T-cell (primary cell): ENCODE measurements at regions not wholly inside any gene's neighbourhood (a gene's known extent, or its start where the extent isn't known, plus 50 kb on each side); places are given as distances from the start of the nearest gene placed in this dataset.

Experiments used
- ATAC-seq, 4 experiments: fragments of 200-7000 bp in 3 of 4; fragments of 150-1000 bp in 1 of 4; cut with Tn5 transposase; replicated peaks in 1 of 4; 1 replicate in 3 of 4; 2 replicates in 1 of 4; pipeline ENCODE4 v1.10.0; 2021; ENCODE audit warnings: moderate library complexity in 3 of 4, mild to moderate bottlenecking in 2 of 4, moderate number of reproducible peaks in 1 of 4
- CTCF ChIA-PET, 2 donors: fragments of 300-600 bp; sonication (Branson Sonifier 250); formaldehyde crosslinking; loops; one replicate each; lab custom pipeline; 2022; ENCODE audit warnings: antibody characterized with exemption in 2 of 2; lab: Charles Lee
- POLR2A ChIA-PET, 2 donors: fragments of 300-600 bp; sonication (Branson Sonifier 250); formaldehyde crosslinking; loops; one replicate each; lab custom pipeline; 2022; ENCODE audit warnings: antibody characterized with exemption in 2 of 2; lab: Charles Lee
- DNase-seq, 35 experiments: peaks; one replicate each; pipeline versions ENCODE4 v3.0.0 to v3.0.0-alpha.2; 2013 to 2023
- H3K27ac ChIP-seq: one replicate; pipeline ENCODE4 v1.5.1; 2013; ENCODE audit warnings: low read length
- H3K27me3 ChIP-seq, 2 experiments: replicated peaks in 1 of 2; 1 replicate in 1 of 2; 2 replicates in 1 of 2; pipeline versions ENCODE4 v1.6.1 to v1.7.0; 2013; ENCODE audit warnings: low read length in 1 of 2, mixed read lengths in 1 of 2; ENCODE audit not compliant: control insufficient read depth in 2 of 2, insufficient read depth in 2 of 2; ENCODE audit errors: extremely low read depth in 1 of 2
- H3K36me3 ChIP-seq, 2 donors: 1 replicate in 1 of 2; 2 replicates in 1 of 2; pipeline versions ENCODE4 v1.6.1 to v1.7.0; 2013; ENCODE audit warnings: low read length in 1 of 2; ENCODE audit not compliant: control insufficient read depth in 2 of 2, insufficient read depth in 1 of 2; ENCODE audit errors: extremely low read depth in 1 of 2
- H3K4me1 ChIP-seq, 2 experiments: 1 replicate in 1 of 2; 2 replicates in 1 of 2; pipeline versions ENCODE4 v1.6.1 to v1.7.0; 2013; ENCODE audit warnings: low read length in 2 of 2, mixed read lengths in 1 of 2; ENCODE audit not compliant: insufficient read depth in 2 of 2, control insufficient read depth in 1 of 2; ENCODE audit errors: extremely low read depth in 1 of 2
- H3K4me3 ChIP-seq, 2 donors: 1 replicate in 1 of 2; 2 replicates in 1 of 2; pipeline versions ENCODE4 v1.5.1 to v1.7.0; 2013; ENCODE audit warnings: mild to moderate bottlenecking in 2 of 2, low read length in 1 of 2, moderate library complexity in 1 of 2; ENCODE audit not compliant: control insufficient read depth in 1 of 2; ENCODE audit errors: extremely low read depth in 1 of 2
- H3K9me3 ChIP-seq: 2 replicates; pipeline ENCODE4 v1.7.0; 2013
- H3K27ac Mint-ChIP-seq, 2 donors: one replicate each; pipeline ENCODE4 v1.8.0; 2020 to 2021; ENCODE audit warnings: mild to moderate bottlenecking in 2 of 2, mixed read lengths in 2 of 2
- H3K27me3 Mint-ChIP-seq, 2 donors: one replicate each; pipeline ENCODE4 v1.8.0; 2021 to 2022; ENCODE audit warnings: mixed read lengths in 2 of 2
- H3K36me3 Mint-ChIP-seq: one replicate; pipeline ENCODE4 v1.8.0; 2021; ENCODE audit warnings: mixed read lengths
- H3K4me1 Mint-ChIP-seq, 3 donors: one replicate each; pipeline ENCODE4 v1.8.0; 2020 to 2022; ENCODE audit warnings: mixed read lengths in 3 of 3, mild to moderate bottlenecking in 1 of 3
- H3K4me3 Mint-ChIP-seq, 3 donors: one replicate each; pipeline ENCODE4 v1.8.0; 2020 to 2022; ENCODE audit warnings: mild to moderate bottlenecking in 3 of 3, mixed read lengths in 3 of 3, moderate library complexity in 3 of 3
- H3K9me3 Mint-ChIP-seq, 3 donors: one replicate each; pipeline ENCODE4 v1.8.0; 2020 to 2022; ENCODE audit warnings: mixed read lengths in 3 of 3
- WGBS: methylation state at CpG from one replicate; pipeline ENCODE4 v1.1.5; 2013; ENCODE audit warnings: missing lambda C conversion rate; ENCODE audit not compliant: insufficient coverage; 5-methylcytosine and 5-hydroxymethylcytosine counted together

- no peak for ATAC-seq
- WGBS, result 90% methylated on average over 2 of the region's 2 CpGs
These were observed 105.3 kb upstream of the PEX5L start for GRCh38 chr3:180142041-180142440.

GRCh38 chr3:180142472-180142871 lies 105.7 kb upstream of the PEX5L start:
- no peak overlapping the region for H3K27ac ChIP-seq
- 92% methylated on average over 2 of the region's 4 CpGs for WGBS
- peaks cover 0 to 9% of the 10 kb centered on the region in 2 donors for H3K27me3 Mint-ChIP-seq
- no peaks in the 10 kb centered on the region for H3K4me1 ChIP-seq
- no peaks in the 10 kb centered on the region for H3K27me3 ChIP-seq
- no peak overlapping the region for H3K27ac Mint-ChIP-seq
- H3K36me3 ChIP-seq, result no peaks in the 10 kb centered on the region
- ATAC-seq (no peak), DNase-seq (no peak)
- peaks cover 8 to 13% (median 12%) of the 10 kb centered on the region in 3 donors for H3K9me3 Mint-ChIP-seq
- H3K4me1 Mint-ChIP-seq, result no peaks in the 10 kb centered on the region
- ChIA-PET CTCF (no interaction called here), POLR2A (no interaction called here)
- no peaks in the 10 kb centered on the region for H3K36me3 Mint-ChIP-seq
- no peak overlapping the region for H3K4me3 Mint-ChIP-seq
- no peak overlapping the region for H3K4me3 ChIP-seq
- H3K9me3 ChIP-seq, result no peaks in the 10 kb centered on the region

More at GRCh38 chr3:180142041-180142440, 105.3 kb upstream of the PEX5L start:
- H3K27me3 ChIP-seq, result no peaks in the 10 kb centered on the region
- Mint-ChIP-seq H3K27ac (no peak overlapping the region), H3K9me3 (peaks cover 8 to 13% (median 12%) of the 10 kb centered on the region in 3 donors), H3K36me3 (no peaks in the 10 kb centered on the region), H3K27me3 (peaks cover 0 to 9% of the 10 kb centered on the region in 2 donors), H3K4me3 (no peak overlapping the region), H3K4me1 (no peaks in the 10 kb centered on the region)
- H3K4me1 ChIP-seq, result no peaks in the 10 kb centered on the region
- no peaks in the 10 kb centered on the region for H3K9me3 ChIP-seq
- DNase-seq, result no peak
- H3K4me3 ChIP-seq, result no peak overlapping the region
- ChIA-PET POLR2A (no interaction called here), CTCF (no interaction called here)
- no peaks in the 10 kb centered on the region for H3K36me3 ChIP-seq
- H3K27ac ChIP-seq, result no peak overlapping the region

DNA sequence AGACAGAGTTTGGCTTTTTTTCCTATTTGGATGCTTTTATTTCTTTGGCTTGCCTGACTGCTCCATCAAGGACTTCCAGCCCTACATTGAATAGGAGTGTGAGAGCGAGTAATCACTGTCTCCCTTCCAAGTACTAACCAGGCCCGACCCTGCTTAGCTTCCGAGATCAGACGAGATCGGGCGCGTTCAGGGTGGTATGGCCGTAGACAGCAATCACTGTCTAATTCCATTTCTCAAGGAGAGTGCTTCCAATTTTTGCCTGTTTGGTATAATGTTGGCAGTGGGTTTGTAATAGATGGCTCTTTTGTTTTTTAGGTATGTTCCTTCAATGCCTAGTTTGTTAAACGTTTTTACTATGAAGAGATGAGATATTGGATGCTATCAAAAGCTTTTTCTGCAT lies 125.0 kb upstream of the PEX5L start:
- H3K9me3 ChIP-seq, result no peaks in the 10 kb centered on the region
- no peak overlapping the region for H3K27ac ChIP-seq
- Mint-ChIP-seq H3K27ac (no peak overlapping the region), H3K36me3 (no peaks in the 10 kb centered on the region), H3K9me3 (peaks cover 10 to 20% (median 18%) of the 10 kb centered on the region in 3 donors), H3K4me1 (no peaks in the 10 kb centered on the region), H3K4me3 (no peak overlapping the region), H3K27me3 (peaks cover 0 to 3% of the 10 kb centered on the region in 2 donors)
- no peaks in the 10 kb centered on the region for H3K27me3 ChIP-seq
- DNase-seq (no peak), ATAC-seq (no peak)
- H3K4me3 ChIP-seq, result no peak overlapping the region
- ChIA-PET CTCF (no interaction called here), POLR2A (no interaction called here)
- no peaks in the 10 kb centered on the region for H3K4me1 ChIP-seq
- 93% methylated on average over 8 of the region's 9 CpGs for WGBS
- H3K36me3 ChIP-seq, result no peaks in the 10 kb centered on the region

DNA sequence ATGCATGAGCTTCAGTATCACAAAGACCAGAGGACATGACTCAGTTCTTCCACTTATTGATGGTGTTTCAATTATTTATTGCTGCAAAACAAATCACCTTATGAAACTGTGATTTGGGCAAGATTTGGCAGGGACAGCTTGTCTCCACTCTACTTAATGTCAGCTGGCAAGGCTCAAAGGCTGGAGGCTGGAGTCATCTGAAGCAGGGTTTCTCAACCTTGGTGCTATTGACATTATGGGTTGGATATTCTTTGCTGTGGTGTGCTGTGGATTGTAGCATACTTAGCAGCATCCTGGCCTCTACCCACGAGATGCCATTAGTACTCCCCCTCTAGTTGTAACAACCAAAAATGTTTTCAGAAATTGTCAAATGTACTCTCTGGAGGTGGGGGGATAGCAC lies 138.8 kb upstream of the PEX5L start:
- H3K36me3 Mint-ChIP-seq, result no peaks in the 10 kb centered on the region

DNA sequence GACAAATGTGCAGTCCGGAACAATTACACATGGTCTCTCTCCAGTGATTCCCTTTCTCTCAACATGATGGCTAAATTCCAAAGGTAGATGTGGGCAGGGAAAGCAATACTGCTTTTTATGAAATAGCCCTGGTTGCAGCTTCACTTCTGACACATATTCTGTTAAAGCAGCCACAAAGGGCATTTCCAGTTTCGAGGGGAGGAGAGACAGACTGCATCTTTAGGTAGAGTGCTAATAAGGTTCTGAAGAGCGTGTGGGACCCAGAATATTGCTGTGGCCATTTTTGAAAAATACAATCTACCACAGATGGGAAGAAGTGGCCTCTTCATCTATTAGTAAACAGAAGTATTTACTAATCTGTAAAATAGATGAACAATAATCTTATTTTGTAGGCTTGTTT lies 139.3 kb upstream of the PEX5L start:
- Histone ChIP-seq H3K27me3 (no peaks in the 10 kb centered on the region), H3K4me1 (no peaks in the 10 kb centered on the region), H3K9me3 (no peaks in the 10 kb centered on the region), H3K27ac (no peak overlapping the region), H3K36me3 (no peaks in the 10 kb centered on the region), H3K4me3 (no peak overlapping the region)
- Mint-ChIP-seq H3K4me1 (no peaks in the 10 kb centered on the region), H3K27ac (no peak overlapping the region), H3K9me3 (no peaks in the 10 kb centered on the region), H3K4me3 (no peak overlapping the region), H3K27me3 (no peaks in the 10 kb centered on the region), H3K36me3 (no peaks in the 10 kb centered on the region)
- DNase-seq (no peak), ATAC-seq (no peak)
- ChIA-PET CTCF (no interaction called here), POLR2A (no interaction called here)
- no CpG with 5 or more reads among the region's 3 CpGs for whole genome bisulfite sequencing

More for the DNA sequence above, 138.8 kb upstream of the PEX5L start:
- ATAC-seq (no peak), DNase-seq (no peak)
- H3K9me3 Mint-ChIP-seq, result no peaks in the 10 kb centered on the region
- Histone ChIP-seq H3K27ac (no peak overlapping the region), H3K4me1 (no peaks in the 10 kb centered on the region), H3K27me3 (no peaks in the 10 kb centered on the region), H3K36me3 (no peaks in the 10 kb centered on the region), H3K4me3 (no peak overlapping the region), H3K9me3 (no peaks in the 10 kb centered on the region)
- WGBS, result no CpG with 5 or more reads among the region's 1 CpG
- no peak overlapping the region for H3K4me3 Mint-ChIP-seq
- H3K27ac Mint-ChIP-seq, result no peak overlapping the region
- ChIA-PET POLR2A (no interaction called here), CTCF (no interaction called here)
- H3K4me1 Mint-ChIP-seq, result no peaks in the 10 kb centered on the region
- H3K27me3 Mint-ChIP-seq, result no peaks in the 10 kb centered on the region

- Mint-ChIP-seq H3K27me3 (no peaks in the 10 kb centered on the region), H3K4me3 (no peak overlapping the region), H3K27ac (no peak overlapping the region), H3K9me3 (no peaks in the 10 kb centered on the region), H3K36me3 (no peaks in the 10 kb centered on the region), H3K4me1 (no peaks in the 10 kb centered on the region)
- ChIA-PET CTCF (no interaction called here), POLR2A (no interaction called here)
- no peak overlapping the region for H3K4me3 ChIP-seq
- H3K4me1 ChIP-seq, result no peaks in the 10 kb centered on the region
- WGBS, result no CpG with 5 or more reads among the region's 4 CpGs
- no peaks in the 10 kb centered on the region for H3K36me3 ChIP-seq
- no peak for DNase-seq
- no peak overlapping the region for H3K27ac ChIP-seq
- no peaks in the 10 kb centered on the region for H3K27me3 ChIP-seq
- H3K9me3 ChIP-seq, result no peaks in the 10 kb centered on the region
- ATAC-seq, result no peak
These were observed 140.5 kb upstream of the PEX5L start for GRCh38 chr3:180177255-180177654.

DNA sequence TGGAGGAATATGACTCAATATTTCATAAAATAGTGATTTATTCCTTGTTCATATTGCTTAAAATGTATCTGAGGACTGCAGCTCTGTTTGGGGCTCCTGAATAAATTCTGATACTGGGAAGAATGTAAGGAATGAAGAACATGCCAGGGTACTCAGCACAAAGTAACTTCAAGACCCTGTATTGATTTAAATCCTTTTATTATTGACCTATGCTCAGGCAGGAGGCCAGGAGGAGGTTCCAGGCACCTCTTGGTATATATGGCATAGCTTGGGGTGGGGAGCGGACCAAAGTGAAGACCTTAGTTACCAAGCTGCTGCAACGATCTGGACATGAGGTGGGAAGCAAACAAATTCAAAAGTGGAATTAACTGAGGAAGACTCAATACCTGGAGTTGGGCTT lies 142.8 kb upstream of the PEX5L start:
- Mint-ChIP-seq H3K4me1 (no peaks in the 10 kb centered on the region), H3K27ac (no peak overlapping the region), H3K36me3 (no peaks in the 10 kb centered on the region), H3K4me3 (no peak overlapping the region), H3K9me3 (no peaks in the 10 kb centered on the region), H3K27me3 (no peaks in the 10 kb centered on the region)
- no peaks in the 10 kb centered on the region for H3K9me3 ChIP-seq
- H3K27ac ChIP-seq, result no peak overlapping the region
- H3K27me3 ChIP-seq, result no peaks in the 10 kb centered on the region
- ChIA-PET CTCF (no interaction called here), POLR2A (no interaction called here)
- WGBS, result 75% methylated on average over 2 of the region's 2 CpGs
- H3K4me1 ChIP-seq, result no peaks in the 10 kb centered on the region
- no peak for DNase-seq
- no peaks in the 10 kb centered on the region for H3K36me3 ChIP-seq
- H3K4me3 ChIP-seq, result no peak overlapping the region
- ATAC-seq, result no peak
